HG03045 (cell line): ENCODE measurements at regions not wholly inside any gene's neighbourhood (a gene's known extent, or its start where the extent isn't known, plus 50 kb on each side); places are given as distances from the start of the nearest gene placed in this dataset.
"Not testable (repeated sequence)": the region's sequence is repeated elsewhere in the genome, so short reads cannot be mapped to it uniquely, and the experiment has no call there.

Source experiments
- ATAC-seq: cut with Tn5 transposase; IDR thresholded peaks from one replicate; pipeline ENCODE4 v1.9.1; 2021; ENCODE audit warnings: mild to moderate bottlenecking, moderate library complexity; ENCODE audit not compliant: unreplicated experiment

DNA sequence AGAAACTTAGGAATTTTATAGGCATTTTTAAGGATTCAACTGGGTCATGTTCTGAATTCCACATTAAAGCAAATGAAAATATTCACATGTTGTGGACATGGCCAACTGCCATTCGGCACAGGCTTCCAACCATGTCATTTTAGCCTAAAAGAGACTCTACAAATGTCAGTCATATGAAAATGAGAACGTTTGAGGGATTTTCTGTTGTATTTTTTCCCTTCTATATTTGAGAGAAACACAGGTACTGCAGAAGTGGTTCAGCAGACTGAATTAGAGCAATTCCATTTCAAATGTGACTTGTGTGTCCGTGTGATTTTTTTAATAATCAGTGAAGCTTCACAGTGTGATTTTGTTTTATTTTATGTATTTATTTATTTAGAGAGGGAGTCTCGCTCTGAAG, 124.3 kb downstream of the TP53TG3F start:
- ATAC-seq = not testable (repeated sequence)

DNA sequence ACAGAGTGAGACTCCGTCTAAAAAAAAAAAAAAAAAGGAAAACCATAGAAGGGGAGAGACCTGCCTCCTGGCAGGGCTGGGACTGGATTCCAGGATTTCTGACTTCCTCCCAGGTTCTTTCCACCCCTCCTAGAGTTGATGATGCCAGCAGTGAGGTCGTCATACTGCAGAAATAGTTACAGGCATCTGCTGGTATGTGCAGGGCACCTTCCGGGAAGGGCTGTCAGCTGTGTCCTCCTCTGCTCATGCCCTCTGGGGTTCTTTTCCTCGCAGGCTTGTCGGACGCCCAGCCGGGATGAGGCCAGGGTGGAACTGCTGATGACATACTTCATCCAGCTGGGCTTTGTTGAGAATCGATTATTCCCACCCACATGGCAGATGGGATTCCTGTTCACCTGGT, 129.2 kb downstream of the TP53TG3F start:
- ATAC-seq = not testable (repeated sequence)

DNA sequence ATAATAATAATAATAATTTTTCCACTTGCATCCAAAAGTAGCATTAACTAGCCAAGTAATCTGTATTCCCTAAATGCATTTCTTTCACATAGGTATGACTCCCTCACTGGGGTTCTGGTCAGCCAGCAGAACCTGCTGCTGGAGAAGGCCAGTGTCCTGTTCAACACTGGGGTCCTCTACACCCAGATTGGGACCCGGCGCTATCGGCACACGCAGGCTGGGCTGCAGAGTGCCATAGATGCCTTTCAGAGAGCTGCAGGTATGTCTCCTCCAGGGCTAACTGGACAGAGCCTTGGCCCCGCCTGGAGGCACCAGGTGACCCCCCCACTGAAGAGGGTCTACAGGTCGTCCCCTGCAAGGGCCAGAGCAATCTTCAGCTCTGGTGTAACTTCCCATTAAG, 133.9 kb downstream of the TP53TG3F start:
- not testable (repeated sequence) for ATAC-seq

DNA sequence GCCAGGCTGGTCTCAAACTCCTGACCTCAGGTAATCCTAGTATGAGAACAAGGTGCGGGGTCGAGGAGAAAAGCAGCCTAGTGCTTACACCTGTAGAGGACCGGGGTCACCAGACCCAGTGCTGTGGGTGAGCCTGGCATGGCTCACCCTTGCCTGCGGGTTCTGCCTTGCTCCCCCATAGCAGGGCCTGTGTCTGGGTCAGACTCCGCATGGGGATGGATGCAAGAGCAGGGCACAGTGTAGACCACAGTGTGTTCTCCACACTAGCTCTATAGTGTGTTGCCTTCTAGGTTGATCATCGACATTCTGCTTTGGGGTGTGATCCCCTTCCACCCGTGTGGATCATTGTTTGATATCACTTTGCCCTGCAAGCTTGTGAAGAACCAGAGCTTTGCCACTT, 135.7 kb downstream of the TP53TG3F start:
- ATAC-seq = not testable (repeated sequence)

DNA sequence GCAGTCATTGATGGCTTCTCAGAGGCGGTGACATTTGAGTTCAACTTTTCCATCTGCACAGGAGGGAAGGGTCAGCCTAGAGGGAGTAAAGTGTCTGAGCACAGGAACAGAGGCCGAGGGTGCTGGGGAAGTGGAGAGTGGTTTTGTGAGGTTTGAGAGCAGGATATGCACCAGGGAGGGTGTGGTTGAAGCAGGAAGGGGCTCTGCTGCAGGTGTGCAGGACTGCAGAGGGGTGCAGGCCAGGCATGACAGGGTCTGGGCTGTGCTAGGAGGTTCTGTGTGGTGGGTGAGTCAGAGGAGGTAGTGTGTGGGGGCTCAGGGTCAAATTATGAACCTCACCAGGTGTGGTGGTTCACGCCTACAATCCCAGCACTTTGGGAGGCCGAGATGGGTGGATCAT, 141.6 kb downstream of the TP53TG3F start:
- not testable (repeated sequence) for ATAC-seq

DNA sequence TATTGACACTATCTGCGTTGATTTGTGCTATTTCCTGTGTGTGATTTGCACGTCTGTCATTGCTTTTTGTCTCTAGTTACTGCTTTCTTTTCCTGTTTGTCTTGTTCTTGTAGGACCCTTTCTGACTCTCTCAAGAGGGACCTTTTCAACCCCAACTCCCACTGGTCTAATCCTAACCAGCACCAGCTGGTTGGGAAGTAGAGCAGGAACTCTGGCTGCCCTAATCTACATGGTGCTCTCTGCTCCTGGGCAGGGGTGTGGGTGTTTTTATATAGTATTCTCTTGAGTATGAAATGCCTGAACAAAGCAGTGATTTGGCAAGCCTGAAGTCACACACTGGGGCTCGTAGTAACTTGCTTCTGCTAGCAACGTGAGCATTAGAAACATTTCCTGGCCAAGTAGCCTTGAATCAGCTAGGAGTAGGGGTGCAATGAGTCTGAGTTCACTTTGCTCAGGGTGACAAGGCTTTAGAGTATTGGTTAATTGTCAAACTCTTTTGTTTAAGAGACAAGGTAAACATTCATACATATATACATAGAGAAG, 164.2 kb downstream of the TP53TG3F start:
- ATAC-seq = not testable (repeated sequence)

DNA sequence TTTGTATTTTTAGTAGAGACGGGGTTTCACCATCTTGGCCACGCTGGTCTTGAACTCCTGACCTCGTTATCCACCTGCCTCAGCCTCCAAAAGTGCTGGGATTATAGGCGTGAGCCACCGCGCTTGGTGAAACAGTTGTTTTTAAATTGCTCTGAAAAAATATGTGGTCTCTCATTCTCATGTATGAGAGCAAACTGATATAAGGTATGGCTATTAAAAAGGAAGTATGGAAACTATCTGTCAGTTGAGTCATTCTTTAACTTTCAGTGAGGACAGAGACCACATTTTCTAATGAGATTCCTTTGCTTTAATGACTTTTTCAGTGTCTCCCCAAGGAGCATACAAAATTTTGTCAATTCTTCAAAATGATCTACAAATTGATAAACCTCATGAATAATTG, 169.5 kb downstream of the TP53TG3F start:
- ATAC-seq = not testable (repeated sequence)

DNA sequence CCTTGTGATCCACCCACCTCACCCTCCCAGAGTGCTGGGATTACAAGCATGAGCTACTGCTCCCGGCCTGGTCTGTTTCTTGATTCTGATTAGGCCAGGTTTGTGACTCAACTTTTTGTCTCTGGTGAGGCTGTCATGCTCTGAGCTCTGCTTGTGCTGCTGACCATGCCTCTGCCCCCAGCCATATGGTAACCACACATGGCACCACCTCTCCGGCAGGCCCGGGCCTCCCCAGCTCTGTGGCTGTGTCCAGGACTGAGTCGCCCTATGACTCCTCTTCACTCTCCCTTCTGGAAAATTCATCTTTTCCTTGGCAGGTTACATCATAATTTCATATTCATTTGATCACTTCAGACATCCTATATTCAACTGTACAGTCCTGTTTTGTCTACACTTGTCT, 172.3 kb downstream of the TP53TG3F start:
- ATAC-seq = not testable (repeated sequence)

DNA sequence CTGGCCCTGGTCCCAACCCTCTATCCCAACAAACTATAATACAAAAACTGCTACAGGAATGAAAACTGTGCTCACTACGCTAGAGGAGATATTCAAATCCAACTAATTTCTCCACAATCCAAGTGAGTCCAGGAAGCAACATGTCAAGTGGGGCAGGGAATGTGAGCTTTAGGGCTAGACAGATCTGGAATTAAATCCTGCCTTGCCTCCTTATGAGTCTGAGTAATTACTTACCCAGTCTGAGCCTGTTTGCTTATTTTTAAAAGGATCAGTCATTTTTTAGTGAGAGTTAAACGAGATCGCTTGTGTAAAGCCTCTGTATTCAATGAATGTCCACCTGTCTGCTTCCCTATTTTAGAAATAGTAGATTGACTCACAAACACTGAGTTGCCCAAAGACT, 174.6 kb downstream of the TP53TG3F start:
- not testable (repeated sequence) for ATAC-seq

DNA sequence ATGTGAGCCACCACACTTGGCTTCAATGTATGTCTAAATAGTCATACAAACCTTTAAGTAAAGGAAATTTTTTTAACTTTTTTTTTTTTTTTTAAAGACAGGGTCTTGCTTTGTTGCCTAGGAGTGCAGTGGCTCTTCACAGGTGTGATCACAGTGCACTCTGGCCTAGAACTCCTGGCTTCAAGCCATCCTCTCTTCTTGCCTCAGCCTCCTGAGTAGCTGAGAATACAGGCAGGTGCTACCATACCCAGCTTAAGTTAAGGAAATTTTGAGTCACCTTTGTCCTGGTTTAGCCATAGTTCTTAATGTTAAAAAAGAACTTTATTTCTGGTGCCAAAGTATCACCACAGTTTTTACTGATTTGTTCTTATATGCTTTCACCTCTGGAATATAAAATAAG, 177.3 kb downstream of the TP53TG3F start:
- not testable (repeated sequence) for ATAC-seq

DNA sequence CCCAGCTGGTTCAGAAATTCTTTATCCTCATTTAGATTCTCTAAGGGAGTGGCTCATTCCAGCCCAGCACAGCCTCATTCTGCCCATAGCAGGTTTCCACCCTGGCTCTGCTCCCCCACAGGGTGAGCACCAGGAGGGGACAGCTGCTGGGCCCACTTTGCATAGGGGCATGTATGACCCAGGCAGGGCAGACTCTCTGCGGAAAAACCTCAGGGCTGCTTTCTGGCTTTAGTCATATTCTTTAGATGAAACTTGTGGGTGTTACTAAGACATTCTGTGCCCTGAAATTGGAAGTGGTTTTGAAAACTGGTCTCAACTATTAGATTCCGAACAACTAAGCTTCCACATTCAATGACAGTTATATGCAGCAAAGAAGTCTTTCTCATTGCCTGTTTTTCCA, 183.9 kb downstream of the TP53TG3F start:
- peak; percentile 82 for ATAC-seq

DNA sequence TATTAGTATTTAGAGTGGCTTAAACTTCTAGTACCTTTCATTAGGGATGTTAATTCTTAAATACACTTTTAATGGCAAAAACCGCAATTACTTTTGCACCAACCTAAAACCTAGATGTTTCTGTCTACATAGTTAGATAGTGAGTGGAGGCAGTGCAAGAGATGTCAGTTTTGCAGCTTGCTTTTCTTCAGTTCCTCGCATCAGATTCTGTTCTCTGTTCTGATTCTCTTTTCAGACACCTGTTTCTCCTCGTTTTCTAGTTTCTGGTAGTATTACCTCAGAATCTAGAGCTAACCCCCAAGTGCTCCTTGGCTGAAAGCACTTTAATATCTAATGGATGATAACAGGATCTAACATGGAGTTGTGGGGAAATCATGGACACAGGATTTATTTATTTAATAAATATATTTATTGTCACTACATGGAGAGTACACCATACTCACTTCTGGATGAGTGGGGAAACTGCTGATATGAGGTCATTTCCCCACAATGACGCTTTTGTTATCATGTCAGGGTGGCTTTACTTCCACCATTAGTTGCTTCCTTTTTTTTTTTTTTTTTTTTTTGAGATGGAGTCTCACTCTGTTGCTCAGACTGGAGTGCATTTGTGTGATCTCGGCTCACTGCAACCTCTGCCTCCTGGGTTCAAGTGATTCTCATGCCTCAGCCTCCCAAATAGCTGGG, 184.4 kb downstream of the TP53TG3F start:
- ATAC-seq = peak; percentile 46

DNA sequence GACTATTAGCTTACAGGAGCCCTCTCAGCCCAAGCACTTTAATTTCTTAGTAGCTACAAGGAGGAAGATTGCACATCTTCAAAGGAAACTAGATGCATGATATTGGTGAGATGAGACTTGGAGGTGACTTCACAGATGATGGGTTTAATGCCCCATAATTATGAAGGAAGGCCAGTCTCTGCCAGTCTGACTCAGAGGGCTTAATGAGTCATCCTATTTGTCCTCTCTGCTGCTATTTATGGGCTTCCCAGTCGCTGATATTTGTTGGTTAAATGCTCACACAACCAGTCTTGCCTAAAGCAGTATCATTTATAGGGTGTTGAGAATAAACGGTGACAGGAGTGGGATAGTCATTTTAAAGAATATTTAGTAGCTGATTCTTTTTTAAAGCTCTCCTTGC, 187.0 kb downstream of the TP53TG3F start:
- ATAC-seq = not testable (repeated sequence)

DNA sequence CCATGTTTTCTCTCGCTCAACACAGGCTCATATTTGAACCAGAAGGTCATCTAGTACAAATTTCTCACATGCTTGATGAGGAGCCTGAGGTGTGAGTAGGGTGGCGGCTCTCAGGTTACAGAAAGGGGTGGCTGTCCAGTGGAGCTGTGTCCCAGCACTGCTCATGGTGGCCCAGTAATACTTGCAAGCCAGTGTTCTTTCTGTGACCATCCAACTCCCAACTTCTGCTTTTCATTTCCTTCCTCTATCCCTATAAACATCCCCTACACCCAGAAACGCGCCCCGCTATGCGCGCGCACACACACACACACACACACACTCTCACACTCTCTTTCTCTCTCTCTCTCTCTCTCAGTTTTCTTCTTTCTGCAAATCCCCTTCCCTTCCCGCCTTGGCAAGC, 196.3 kb downstream of the TP53TG3F start:
- not testable (repeated sequence) for ATAC-seq

DNA sequence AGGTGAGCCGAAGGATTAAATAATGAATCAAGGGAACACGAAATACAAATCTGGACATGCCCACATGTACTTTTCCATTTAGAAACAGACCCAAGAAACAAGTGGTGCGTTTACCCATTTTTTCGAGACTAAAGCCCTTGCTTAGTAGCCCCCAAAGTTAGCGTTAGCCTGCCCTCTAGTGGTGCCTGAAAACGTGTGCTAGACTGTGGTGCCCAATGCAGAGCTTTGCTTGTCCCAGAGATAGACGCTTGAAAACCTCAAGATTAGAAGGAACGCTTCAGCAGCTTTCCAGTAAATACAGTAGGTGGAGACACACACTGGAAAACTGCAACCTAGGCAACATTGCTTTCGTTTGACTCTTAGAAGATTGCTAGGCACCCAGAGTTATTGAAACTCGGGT, 197.0 kb downstream of the TP53TG3F start:
- not testable (repeated sequence) for ATAC-seq

DNA sequence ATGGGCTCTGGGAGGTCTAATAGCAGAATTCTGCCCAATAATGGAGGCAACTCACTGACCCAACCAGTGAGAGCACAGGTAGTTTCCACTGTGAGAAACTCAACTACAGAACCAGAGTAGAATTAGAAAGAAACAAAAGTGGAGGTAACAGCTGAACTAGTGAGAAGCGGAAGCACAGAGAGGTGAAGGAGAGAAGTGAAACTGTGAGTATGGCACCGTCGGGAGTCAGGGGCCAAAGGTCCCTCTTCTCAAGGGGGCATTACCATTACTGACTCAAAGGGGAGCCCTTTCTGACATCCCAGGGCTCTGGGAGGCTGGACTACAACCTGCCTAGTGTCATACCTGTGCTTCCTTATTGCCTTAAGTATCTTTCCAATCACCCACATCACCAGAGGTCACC, 198.3 kb downstream of the TP53TG3F start:
- ATAC-seq = not testable (repeated sequence)

DNA sequence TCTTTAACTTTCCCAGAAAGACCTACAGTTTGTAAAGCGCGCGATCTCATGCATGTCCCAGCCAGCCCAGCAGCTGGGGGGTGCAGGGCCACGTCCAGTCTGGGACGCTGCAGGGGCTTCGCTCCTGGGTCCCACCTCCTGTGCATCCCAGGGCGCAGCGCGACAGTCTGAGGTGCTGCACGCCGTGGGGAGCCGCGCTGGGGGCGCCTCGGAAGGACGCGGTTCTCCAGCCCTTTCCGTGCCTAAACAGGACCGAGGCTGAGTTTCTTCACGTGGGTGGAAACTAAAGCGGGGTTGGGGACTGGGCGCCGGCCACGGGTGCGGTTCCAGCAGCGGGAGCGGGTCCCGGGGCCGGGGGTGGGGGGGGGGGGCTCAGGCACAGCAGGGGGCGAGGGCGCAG, 221.4 kb downstream of the TP53TG3F start:
- not testable (repeated sequence) for ATAC-seq

DNA sequence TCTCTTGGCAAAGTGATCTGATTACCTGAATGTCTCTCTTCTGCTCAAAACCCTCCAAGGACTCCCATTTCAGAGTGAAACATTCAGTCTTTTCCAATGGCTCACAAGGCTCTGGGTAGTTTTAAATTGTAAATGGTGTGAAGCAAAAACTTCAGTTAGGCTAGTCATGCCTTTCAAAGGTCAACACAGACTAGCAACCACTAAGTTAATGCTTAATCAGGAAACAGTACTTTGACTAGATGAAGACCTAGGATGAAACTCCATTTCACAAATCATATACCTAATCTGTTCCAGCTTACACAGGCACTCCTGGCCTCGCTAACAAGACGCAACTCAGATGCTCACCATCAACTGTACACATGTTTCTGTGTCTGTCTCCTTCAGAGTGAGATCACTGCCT, 240.9 kb downstream of the TP53TG3F start:
- ATAC-seq = not testable (repeated sequence)

DNA sequence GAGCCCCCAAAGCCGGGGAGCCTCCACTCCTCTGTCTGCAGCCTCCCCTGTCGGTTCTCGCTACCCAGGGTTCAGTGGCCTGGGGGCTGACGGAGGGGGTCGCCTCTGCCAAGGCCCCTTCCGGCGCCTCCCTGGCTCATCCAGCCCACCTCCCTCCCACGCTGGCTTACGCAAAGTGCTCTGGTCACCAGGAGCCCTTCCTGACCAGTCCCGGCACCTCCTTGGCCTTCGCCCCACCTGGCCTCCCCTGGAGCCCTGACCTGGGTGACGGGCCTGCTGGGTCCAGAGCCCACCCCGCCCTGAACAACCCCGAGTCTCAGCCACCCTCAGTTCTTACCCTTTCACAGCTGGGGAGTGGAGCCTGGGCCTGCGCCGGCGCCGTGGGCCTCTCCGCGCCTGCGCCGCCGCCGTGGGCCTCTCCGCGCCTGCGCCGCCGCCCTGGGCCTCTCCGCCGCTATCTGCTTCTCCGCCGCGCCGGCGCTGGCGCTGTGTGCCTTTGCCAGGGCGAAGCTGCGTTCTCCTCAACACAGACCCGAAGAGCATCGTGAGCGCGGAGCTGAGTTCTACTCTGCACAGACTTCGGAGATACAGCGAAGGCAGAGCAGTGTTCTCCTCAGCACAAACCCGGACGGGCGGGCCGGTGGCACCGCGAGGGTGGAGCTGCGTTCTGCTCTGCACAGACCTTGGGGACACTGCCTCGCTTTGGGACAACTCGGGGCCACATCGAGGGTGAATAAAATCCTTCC, 247.6 kb downstream of the TP53TG3F start:
- not testable (repeated sequence) for ATAC-seq

DNA sequence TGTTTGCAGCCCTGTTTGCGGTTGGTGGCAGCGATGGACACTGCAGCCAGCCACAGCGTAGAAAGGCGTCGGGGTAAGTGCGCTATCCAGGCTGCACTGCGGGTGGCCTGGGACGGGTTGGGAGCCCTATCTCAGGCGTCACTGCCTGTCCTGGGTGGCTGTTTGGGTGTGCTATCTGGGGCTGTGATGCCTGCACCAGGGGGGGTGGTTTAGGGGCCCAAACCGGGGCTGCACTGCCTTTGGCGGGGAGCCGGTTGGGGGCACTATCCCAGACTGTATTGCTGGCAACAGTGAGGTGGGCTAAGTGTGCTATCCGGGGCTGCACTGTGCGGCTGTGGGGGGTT, 248.2 kb downstream of the TP53TG3F start:
- not testable (repeated sequence) for ATAC-seq

DNA sequence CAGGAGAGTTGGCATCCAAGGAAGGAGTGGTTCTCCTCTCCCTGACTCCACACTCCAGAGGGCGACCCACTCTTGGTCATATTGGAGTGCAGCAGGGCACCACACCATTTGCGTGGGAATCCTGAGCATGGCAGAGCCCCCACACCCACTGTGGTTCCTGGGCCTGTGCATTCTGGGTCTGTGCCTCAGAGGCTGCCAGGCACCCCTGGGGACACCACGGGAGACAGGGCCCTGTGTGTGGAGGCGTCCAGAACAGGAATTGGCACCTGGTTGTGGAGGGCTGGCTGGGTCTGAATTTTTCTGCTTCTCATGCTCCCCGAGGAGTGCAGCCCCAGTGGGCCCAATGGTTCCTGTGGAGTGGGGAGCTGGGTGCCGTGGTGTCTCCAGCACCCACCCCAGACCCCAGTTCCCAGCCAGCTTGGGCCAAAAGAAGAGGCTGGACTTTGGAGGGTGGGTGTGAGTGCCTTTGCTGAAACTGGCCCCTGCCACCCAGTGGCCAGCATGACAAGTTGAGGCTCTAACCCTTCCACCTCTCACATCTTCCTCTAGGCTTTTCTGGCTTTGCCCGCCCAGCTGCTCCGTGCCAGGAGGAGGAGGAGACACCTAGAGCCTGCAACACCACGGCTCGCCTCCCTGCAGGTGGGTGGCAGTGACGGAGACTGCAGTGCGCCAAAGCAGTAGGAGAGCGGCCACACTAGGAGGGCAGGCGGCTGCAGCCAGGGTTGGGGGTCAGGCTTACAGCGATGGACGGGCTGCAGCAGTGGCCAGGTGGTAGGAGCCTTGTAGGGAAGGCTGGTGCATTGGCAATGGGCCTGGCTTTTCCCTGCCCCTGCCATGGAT, 250.7 kb downstream of the TP53TG3F start:
- ATAC-seq = not testable (repeated sequence)
